ENCODE measurements at regions not wholly inside any gene's neighbourhood (a gene's known extent, or its start where the extent isn't known, plus 50 kb on each side); places are given as distances from the start of the nearest gene placed in this dataset.
"Not testable (repeated sequence)": the region's sequence is repeated elsewhere in the genome, so short reads cannot be mapped to it uniquely, and the experiment has no call there.

DNA sequence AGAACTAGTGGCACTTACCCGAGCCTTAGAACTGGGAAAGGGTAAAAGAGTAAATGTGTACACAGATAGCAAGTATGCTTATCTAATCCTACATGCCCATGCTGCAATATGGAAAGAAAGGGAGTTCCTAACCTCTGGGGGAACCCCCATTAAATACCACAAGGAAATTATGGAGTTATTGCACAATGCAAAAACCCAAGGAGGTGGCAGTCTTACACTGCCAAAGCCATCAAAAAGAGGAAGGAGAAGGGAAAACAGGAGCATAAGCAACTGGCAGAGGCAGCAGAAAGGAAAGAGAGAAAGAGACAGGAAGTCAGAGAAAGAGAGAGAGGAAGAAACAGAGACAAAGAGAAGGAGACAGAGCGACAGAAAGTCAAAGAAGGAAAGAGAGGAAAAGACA is 876.9 kb downstream of the XPNPEP1 start:
- TF ChIP-seq POLR2AphosphoS5 (IDR thresholded peaks at IDR 0.05; ENCODE audit: low read depth, low read length) = not testable (repeated sequence)
- TF ChIP-seq, protein P1, sequence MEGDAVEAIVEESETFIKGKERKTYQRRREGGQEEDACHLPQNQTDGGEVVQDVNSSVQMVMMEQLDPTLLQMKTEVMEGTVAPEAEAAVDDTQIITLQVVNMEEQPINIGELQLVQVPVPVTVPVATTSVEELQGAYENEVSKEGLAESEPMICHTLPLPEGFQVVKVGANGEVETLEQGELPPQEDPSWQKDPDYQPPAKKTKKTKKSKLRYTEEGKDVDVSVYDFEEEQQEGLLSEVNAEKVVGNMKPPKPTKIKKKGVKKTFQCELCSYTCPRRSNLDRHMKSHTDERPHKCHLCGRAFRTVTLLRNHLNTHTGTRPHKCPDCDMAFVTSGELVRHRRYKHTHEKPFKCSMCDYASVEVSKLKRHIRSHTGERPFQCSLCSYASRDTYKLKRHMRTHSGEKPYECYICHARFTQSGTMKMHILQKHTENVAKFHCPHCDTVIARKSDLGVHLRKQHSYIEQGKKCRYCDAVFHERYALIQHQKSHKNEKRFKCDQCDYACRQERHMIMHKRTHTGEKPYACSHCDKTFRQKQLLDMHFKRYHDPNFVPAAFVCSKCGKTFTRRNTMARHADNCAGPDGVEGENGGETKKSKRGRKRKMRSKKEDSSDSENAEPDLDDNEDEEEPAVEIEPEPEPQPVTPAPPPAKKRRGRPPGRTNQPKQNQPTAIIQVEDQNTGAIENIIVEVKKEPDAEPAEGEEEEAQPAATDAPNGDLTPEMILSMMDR (IDR thresholded peaks at IDR 0.05) = not testable (repeated sequence)

All from Panc1 (cell line).